NOMO-1 (cell line): ENCODE measurements at regions not wholly inside any gene's neighbourhood (a gene's known extent, or its start where the extent isn't known, plus 50 kb on each side); places are given as distances from the start of the nearest gene placed in this dataset.

Source experiments
- DNase-seq, 2 experiments: peaks; one replicate each; lab custom pipeline; 2025; ENCODE audit not compliant: unreplicated experiment in 2 of 2; lab: John Stamatoyannopoulos, UW

GRCh38 chr12:87795555-87795954 is 233.6 kb downstream of the C12orf50 start:
- no peak for DNase-seq

- no peak for DNase-seq
Measured at GRCh38 chr12:87794854-87795253, 234.3 kb downstream of the C12orf50 start.

- DNase-seq, result no peak
Measured at GRCh38 chr12:87793131-87793530, 236.1 kb downstream of the C12orf50 start.

- DNase-seq, result no peak
Measured at GRCh38 chr12:87784350-87784749, 244.9 kb downstream of the C12orf50 start.

GRCh38 chr12:87783467-87783866 is 245.7 kb downstream of the C12orf50 start:
- no peak for DNase-seq

- no peak for DNase-seq
Measured at GRCh38 chr12:87782838-87783237, 246.4 kb downstream of the C12orf50 start.

GRCh38 chr12:87779858-87780498 is 249.2 kb downstream of the C12orf50 start:
- no peak for DNase-seq

GRCh38 chr12:87779016-87779415 is 250.2 kb downstream of the C12orf50 start:
- DNase-seq, result no peak

GRCh38 chr12:87778065-87778464 is 251.1 kb downstream of the C12orf50 start:
- no peak for DNase-seq

GRCh38 chr12:87775784-87776183 is 253.4 kb downstream of the C12orf50 start:
- DNase-seq, result no peak

- DNase-seq, result no peak
Measured at GRCh38 chr12:87775051-87775450, 254.2 kb downstream of the C12orf50 start.

- DNase-seq, result no peak
Measured at GRCh38 chr12:87772401-87772800, 256.8 kb downstream of the C12orf50 start.

GRCh38 chr12:87768501-87769287 is 260.5 kb downstream of the C12orf50 start:
- no peak for DNase-seq

GRCh38 chr12:87766044-87766443 is 263.2 kb downstream of the C12orf50 start:
- DNase-seq, result no peak

- no peak for DNase-seq
Measured at GRCh38 chr12:87760943-87761342, 268.3 kb downstream of the C12orf50 start.

GRCh38 chr12:87758271-87758670 is 270.9 kb downstream of the C12orf50 start:
- DNase-seq, result no peak

GRCh38 chr12:87756721-87757120 is 272.5 kb downstream of the C12orf50 start:
- DNase-seq, result no peak

- DNase-seq, result no peak
Measured at GRCh38 chr12:87756111-87756510, 273.1 kb downstream of the C12orf50 start.

GRCh38 chr12:87728931-87729593 is 300.1 kb downstream of the C12orf50 start:
- DNase-seq, result no peak

GRCh38 chr12:87720967-87721366 is 308.2 kb downstream of the C12orf50 start:
- no peak for DNase-seq

- no peak for DNase-seq
Measured at GRCh38 chr12:87704374-87704773, 324.8 kb downstream of the C12orf50 start.
